MM.1S (cell line): ENCODE measurements at regions not wholly inside any gene's neighbourhood (a gene's known extent, or its start where the extent isn't known, plus 50 kb on each side); places are given as distances from the start of the nearest gene placed in this dataset.

ENCODE experiments used
- DNase-seq: peaks from one replicate; pipeline ENCODE4 v3.0.0-alpha.2; 2015
- H2AFZ ChIP-seq: fragments of 300-600 bp; sonication (generic); 2 replicates; pipeline ENCODE4 v1.6.0; 2016; ENCODE audit warnings: antibody characterized with exemption, low read length
- H3F3A ChIP-seq: fragments of 300-600 bp; sonication (generic); 2 replicates; pipeline ENCODE4 v1.6.1; 2016; ENCODE audit warnings: mild to moderate bottlenecking, antibody characterized with exemption, low read length, moderate library complexity, mixed read lengths; ENCODE audit not compliant: insufficient read depth
- H3K27ac ChIP-seq: fragments of 300-600 bp; sonication (generic); 2 replicates; pipeline ENCODE4 v1.5.1; 2016; ENCODE audit warnings: mild to moderate bottlenecking, low read length
- H3K27me3 ChIP-seq: fragments of 300-600 bp; sonication (generic); replicated peaks from 2 replicates; pipeline ENCODE4 v1.6.0; 2016; ENCODE audit warnings: low read length; ENCODE audit not compliant: insufficient read depth
- H3K36me3 ChIP-seq: fragments of 300-600 bp; sonication (generic); replicated peaks from 2 replicates; pipeline ENCODE4 v1.6.1; 2016; ENCODE audit warnings: mild to moderate bottlenecking, low read length, mixed read lengths; ENCODE audit not compliant: insufficient read depth
- H3K4me1 ChIP-seq: fragments of 300-600 bp; sonication (generic); 2 replicates; pipeline ENCODE4 v1.6.1; 2016; ENCODE audit warnings: low read length, mixed read lengths
- H3K4me2 ChIP-seq: fragments of 300-600 bp; sonication (generic); 2 replicates; pipeline ENCODE4 v1.6.0; 2016; ENCODE audit warnings: low read depth, low read length
- H3K4me3 ChIP-seq: fragments of 300-600 bp; sonication (generic); 2 replicates; pipeline ENCODE4 v1.5.1; 2016; ENCODE audit warnings: low read length, mixed read lengths
- H3K79me2 ChIP-seq: fragments of 300-600 bp; sonication (generic); 2 replicates; pipeline ENCODE4 v1.6.1; 2016; ENCODE audit warnings: mixed run types, low read length, mixed read lengths
- H3K9ac ChIP-seq: fragments of 300-600 bp; sonication (generic); 2 replicates; pipeline ENCODE4 v1.6.1; 2016; ENCODE audit warnings: low read length, mixed read lengths
- H3K9me2 ChIP-seq: fragments of 300-600 bp; sonication (generic); replicated peaks from 2 replicates; pipeline ENCODE4 v1.6.1; 2016; ENCODE audit warnings: mild to moderate bottlenecking, low read length, mixed read lengths; ENCODE audit not compliant: insufficient read depth
- H3K9me3 ChIP-seq: fragments of 300-600 bp; sonication (generic); replicated peaks from 2 replicates; pipeline ENCODE4 v1.6.1; 2016; ENCODE audit warnings: mild to moderate bottlenecking, low read length, mixed read lengths; ENCODE audit not compliant: insufficient read depth
- H4K20me1 ChIP-seq: fragments of 300-600 bp; sonication (generic); 2 replicates; pipeline ENCODE4 v1.6.1; 2016; ENCODE audit warnings: mild to moderate bottlenecking, low read length, moderate library complexity, mixed read lengths; ENCODE audit not compliant: insufficient read depth
- EZH2 ChIP-seq: fragments of 300-600 bp; sonication (generic); optimal IDR thresholded peaks from 2 replicates; pipeline ENCODE3; 2017; ENCODE audit warnings: low read depth, mild to moderate bottlenecking, antibody characterized with exemption, low read length, mixed read lengths
- EZH2phosphoT487 ChIP-seq: fragments of 300-600 bp; sonication (generic); IDR thresholded peaks from 2 replicates; pipeline ENCODE4 v1.6.1; 2018; ENCODE audit warnings: antibody characterized with exemption, low read length
- TF ChIP-seq, protein P1 (sequence below): fragments of 300-600 bp; sonication (generic); IDR thresholded peaks from 2 replicates; pipeline ENCODE4 v1.5.1; 2016; ENCODE audit warnings: antibody characterized with exemption, low read length, mixed read lengths

DNA sequence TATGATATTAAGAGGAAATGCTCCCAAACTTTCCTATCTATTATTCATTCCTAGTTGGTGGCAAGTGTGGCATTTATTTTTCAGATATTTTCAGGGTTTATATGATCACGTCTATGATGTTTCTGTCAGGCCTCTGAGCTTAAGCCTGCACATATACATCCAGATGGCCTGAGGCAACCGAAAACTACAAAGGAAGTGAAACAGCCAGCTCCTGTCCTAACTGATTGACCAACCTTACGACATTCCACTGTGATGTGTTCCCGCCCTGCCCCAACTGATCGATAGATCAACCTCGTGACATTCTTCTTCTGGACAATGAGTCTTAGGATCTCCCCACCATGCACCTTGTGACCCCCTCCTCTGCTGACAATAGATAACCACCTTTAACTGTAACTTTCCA lies 67.6 kb upstream of the CTSO start:
- H3K9ac ChIP-seq, result no peak overlapping the region
- no peaks in the 10 kb centered on the region for H3K27me3 ChIP-seq
- H3K4me3 ChIP-seq, result no peak overlapping the region
- no peaks in the 10 kb centered on the region for H3K79me2 ChIP-seq
- no peak overlapping the region for H2AFZ ChIP-seq
- no peaks in the 10 kb centered on the region for H3K9me3 ChIP-seq
- H3K4me2 ChIP-seq, result peak overlapping the region; percentile 25; the same call in 1 of the 2 replicates
- no peaks in the 10 kb centered on the region for H3K9me2 ChIP-seq
- no peaks in the 10 kb centered on the region for H3K4me1 ChIP-seq
- TF ChIP-seq, protein P1, sequence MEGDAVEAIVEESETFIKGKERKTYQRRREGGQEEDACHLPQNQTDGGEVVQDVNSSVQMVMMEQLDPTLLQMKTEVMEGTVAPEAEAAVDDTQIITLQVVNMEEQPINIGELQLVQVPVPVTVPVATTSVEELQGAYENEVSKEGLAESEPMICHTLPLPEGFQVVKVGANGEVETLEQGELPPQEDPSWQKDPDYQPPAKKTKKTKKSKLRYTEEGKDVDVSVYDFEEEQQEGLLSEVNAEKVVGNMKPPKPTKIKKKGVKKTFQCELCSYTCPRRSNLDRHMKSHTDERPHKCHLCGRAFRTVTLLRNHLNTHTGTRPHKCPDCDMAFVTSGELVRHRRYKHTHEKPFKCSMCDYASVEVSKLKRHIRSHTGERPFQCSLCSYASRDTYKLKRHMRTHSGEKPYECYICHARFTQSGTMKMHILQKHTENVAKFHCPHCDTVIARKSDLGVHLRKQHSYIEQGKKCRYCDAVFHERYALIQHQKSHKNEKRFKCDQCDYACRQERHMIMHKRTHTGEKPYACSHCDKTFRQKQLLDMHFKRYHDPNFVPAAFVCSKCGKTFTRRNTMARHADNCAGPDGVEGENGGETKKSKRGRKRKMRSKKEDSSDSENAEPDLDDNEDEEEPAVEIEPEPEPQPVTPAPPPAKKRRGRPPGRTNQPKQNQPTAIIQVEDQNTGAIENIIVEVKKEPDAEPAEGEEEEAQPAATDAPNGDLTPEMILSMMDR, result no peak
- TF ChIP-seq EZH2phosphoT487 (no peak), EZH2 (no peak)
- H3F3A ChIP-seq, result no peaks in the 10 kb centered on the region
- peak; percentile 29 for DNase-seq
- no peaks in the 10 kb centered on the region for H3K36me3 ChIP-seq
- no peaks in the 10 kb centered on the region for H4K20me1 ChIP-seq
- H3K27ac ChIP-seq, result no peak overlapping the region

DNA sequence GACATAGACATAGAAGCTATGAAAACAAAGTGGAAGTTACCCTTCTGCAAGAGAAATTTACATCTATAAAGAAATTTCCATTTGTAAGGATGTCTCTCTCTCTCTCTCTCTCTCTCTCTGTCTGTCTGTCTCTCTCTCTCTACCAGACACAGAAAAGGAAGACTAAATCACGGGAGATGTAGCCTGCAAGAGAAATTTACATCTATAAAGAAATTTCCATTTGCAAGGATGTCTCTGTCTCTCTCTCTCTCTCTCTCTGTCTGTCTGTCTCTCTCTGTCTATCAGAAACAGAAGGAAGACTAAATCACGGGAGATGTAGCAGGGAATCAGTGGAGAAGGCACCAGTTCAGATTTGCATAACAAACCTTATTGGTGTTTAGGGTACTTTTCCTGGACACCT lies 65.6 kb upstream of the CTSO start:
- H3K9ac ChIP-seq, result no peak overlapping the region
- no peaks in the 10 kb centered on the region for H3K36me3 ChIP-seq
- no peaks in the 10 kb centered on the region for H3K27me3 ChIP-seq
- H4K20me1 ChIP-seq, result no peaks in the 10 kb centered on the region
- no peaks in the 10 kb centered on the region for H3F3A ChIP-seq
- H2AFZ ChIP-seq, result no peak overlapping the region
- H3K4me1 ChIP-seq, result no peaks in the 10 kb centered on the region
- H3K9me3 ChIP-seq, result no peaks in the 10 kb centered on the region
- no peak for DNase-seq
- no peaks in the 10 kb centered on the region for H3K9me2 ChIP-seq
- no peak overlapping the region for H3K4me3 ChIP-seq
- no peak overlapping the region for H3K27ac ChIP-seq
- no peak overlapping the region for H3K4me2 ChIP-seq
- no peak for TF ChIP-seq EZH2phosphoT487
- TF ChIP-seq, protein P1, result no peak
- no peak for TF ChIP-seq EZH2
- H3K79me2 ChIP-seq, result no peaks in the 10 kb centered on the region

DNA sequence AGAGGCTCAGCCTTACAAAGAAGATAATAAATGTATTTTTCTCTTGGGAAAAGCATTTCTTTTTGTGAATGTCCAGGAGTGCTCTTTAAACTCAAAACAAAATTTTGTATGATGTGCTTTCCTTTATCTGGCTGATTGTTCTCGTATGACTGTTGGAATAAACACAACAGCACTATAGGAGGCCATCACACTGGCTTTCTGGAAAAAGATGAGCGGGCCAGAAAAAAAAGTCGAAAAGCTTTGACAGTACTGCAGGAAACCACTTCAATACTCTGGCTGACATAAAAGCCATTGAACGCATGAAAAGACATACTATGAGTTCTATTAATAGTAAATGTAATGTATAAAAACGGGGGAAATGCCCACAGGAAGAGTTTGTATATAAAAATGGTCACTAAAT lies 64.7 kb upstream of the CTSO start:
- no peaks in the 10 kb centered on the region for H3K27me3 ChIP-seq
- no peaks in the 10 kb centered on the region for H3K79me2 ChIP-seq
- no peaks in the 10 kb centered on the region for H3K9me2 ChIP-seq
- H3K9ac ChIP-seq, result no peak overlapping the region
- no peak for DNase-seq
- H3K4me1 ChIP-seq, result no peaks in the 10 kb centered on the region
- no peaks in the 10 kb centered on the region for H3F3A ChIP-seq
- no peak overlapping the region for H3K4me2 ChIP-seq
- H2AFZ ChIP-seq, result no peak overlapping the region
- no peaks in the 10 kb centered on the region for H3K36me3 ChIP-seq
- no peak overlapping the region for H3K27ac ChIP-seq
- H3K4me3 ChIP-seq, result no peak overlapping the region
- H3K9me3 ChIP-seq, result no peaks in the 10 kb centered on the region
- TF ChIP-seq, protein P1, result no peak
- TF ChIP-seq EZH2 (no peak), EZH2phosphoT487 (no peak)
- no peaks in the 10 kb centered on the region for H4K20me1 ChIP-seq
